ENCODE measurements at regions not wholly inside any gene's neighbourhood (a gene's known extent, or its start where the extent isn't known, plus 50 kb on each side); places are given as distances from the start of the nearest gene placed in this dataset.

DNA sequence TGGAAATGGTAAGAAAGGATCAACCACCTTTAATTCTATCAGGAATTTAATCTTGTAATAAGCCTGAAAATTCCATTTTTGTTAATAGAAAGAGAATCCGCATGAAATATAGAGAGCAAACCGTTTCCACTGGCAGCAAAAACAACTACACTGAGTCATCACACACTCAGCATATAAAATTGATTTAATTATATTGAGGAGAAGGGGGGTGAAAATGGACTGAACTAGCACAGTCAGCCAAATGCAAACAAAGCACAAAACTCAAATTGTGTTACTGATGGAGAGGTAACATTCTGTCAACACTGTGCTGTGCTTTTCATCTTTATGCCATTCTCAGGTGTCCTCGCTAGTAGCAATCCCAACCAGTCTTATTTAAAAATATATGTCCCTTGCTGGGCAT lies 1583.9 kb downstream of the MRPL39 start:
- CTCF ChIA-PET: no interaction called here
- no CpG with 5 or more reads among the region's 3 CpGs for WGBS (ENCODE audit: insufficient coverage)
- no peak for DNase-seq

DNA sequence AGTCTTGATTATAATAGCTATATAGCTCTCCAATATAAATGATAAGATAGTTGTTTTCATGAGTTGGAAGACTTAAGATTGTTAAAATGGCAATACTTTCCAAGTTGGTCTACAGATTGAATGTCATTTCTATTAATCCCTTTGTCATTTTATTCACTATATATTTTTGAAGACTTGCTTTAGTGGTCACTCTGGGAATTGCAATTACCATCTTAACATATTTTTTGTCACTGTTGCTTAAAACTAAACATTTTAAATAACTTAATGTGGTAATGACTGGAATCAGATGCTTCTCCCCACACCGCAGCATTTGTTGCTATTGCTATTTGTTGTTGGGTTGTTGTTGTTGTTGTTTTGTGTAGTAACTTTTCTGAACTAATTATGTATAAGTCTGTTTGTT lies 1592.9 kb downstream of the MRPL39 start:
- Histone ChIP-seq H3K4me1 (ENCODE audit: control extremely low read depth in 1 of 4, control insufficient read depth in 4 of 4, insufficient read depth in 4 of 4, low read length in 3 of 4) (no peaks in the 10 kb centered on the region), H3K4me3 (ENCODE audit: control insufficient read depth in 1 of 7, extremely low read depth in 1 of 7, insufficient read depth in 4 of 7, low read depth in 2 of 7, low read length in 6 of 7) (no peak overlapping the region), H3K9me3 (ENCODE audit: control extremely low read depth in 1 of 5, control insufficient read depth in 4 of 5, insufficient read depth in 2 of 5, low read depth in 1 of 5, low read length in 4 of 5) (no peaks in the 10 kb centered on the region), H3K36me3 (ENCODE audit: control insufficient read depth in 4 of 4, insufficient read depth in 4 of 4, low read length in 3 of 4) (no peaks in the 10 kb centered on the region), H3K27me3 (replicated peaks in 2 of 5; ENCODE audit: control insufficient read depth in 4 of 5, insufficient read depth in 5 of 5, low read length in 4 of 5) (no peaks in the 10 kb centered on the region), H3K27ac (ENCODE audit: insufficient read depth in 1 of 2, low read depth in 1 of 2, low read length in 2 of 2, poor library complexity in 1 of 2, severe bottlenecking in 2 of 2) (no peak overlapping the region)
- POLR2A ChIA-PET: no interaction called here
- DNase-seq: peak in 1 of 3 donors; percentile 4
- no CpG with 5 or more reads among the region's 1 CpG for WGBS (ENCODE audit: insufficient coverage)
- CTCF ChIA-PET: interaction anchor here (2.1 kb wide), 1 partner anchor 31 kb away, joined by 5 read pairs; no protein-coding TSS in a partner anchor

More for the DNA sequence above, 1583.9 kb downstream of the MRPL39 start:
- Histone ChIP-seq H3K9me3 (ENCODE audit: control extremely low read depth in 1 of 5, control insufficient read depth in 4 of 5, insufficient read depth in 2 of 5, low read depth in 1 of 5, low read length in 4 of 5) (peaks cover 0 to 10% (median 6%) of the 10 kb centered on the region in 5 experiments), H3K36me3 (ENCODE audit: control insufficient read depth in 4 of 4, insufficient read depth in 4 of 4, low read length in 3 of 4) (no peaks in the 10 kb centered on the region), H3K4me3 (ENCODE audit: control insufficient read depth in 1 of 7, extremely low read depth in 1 of 7, insufficient read depth in 4 of 7, low read depth in 2 of 7, low read length in 6 of 7) (no peak overlapping the region), H3K27me3 (replicated peaks in 2 of 5; ENCODE audit: control insufficient read depth in 4 of 5, insufficient read depth in 5 of 5, low read length in 4 of 5) (no peaks in the 10 kb centered on the region), H3K4me1 (ENCODE audit: control extremely low read depth in 1 of 4, control insufficient read depth in 4 of 4, insufficient read depth in 4 of 4, low read length in 3 of 4) (no peaks in the 10 kb centered on the region), H3K27ac (ENCODE audit: insufficient read depth in 1 of 2, low read depth in 1 of 2, low read length in 2 of 2, poor library complexity in 1 of 2, severe bottlenecking in 2 of 2) (no peak overlapping the region)
- POLR2A ChIA-PET: no interaction called here

DNA sequence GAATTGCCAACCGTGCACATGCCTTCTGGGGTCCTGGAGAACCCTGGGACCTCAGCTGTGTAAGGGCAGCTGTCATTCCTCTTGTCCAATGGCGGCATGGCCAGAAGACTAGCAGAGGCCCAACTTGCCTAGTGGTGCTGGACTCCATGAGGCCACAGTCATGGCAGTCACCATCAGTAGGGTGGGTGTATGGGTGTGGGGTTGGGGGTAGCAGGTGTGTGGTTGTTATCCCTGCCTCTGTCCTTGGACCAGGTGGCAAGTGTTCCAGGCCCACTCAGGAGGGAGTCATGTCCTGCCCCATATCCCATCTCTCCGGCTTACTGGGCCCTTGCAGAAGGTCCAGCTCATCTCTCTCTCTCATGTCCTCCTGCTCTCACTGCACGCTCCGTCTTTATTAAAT lies 1596.2 kb downstream of the MRPL39 start:
- Histone ChIP-seq H3K36me3 (ENCODE audit: control insufficient read depth in 4 of 4, insufficient read depth in 4 of 4, low read length in 3 of 4) (no peaks in the 10 kb centered on the region), H3K27me3 (replicated peaks in 2 of 5; ENCODE audit: control insufficient read depth in 4 of 5, insufficient read depth in 5 of 5, low read length in 4 of 5) (no peaks in the 10 kb centered on the region), H3K9me3 (ENCODE audit: control extremely low read depth in 1 of 5, control insufficient read depth in 4 of 5, insufficient read depth in 2 of 5, low read depth in 1 of 5, low read length in 4 of 5) (no peaks in the 10 kb centered on the region), H3K4me3 (ENCODE audit: control insufficient read depth in 1 of 7, extremely low read depth in 1 of 7, insufficient read depth in 4 of 7, low read depth in 2 of 7, low read length in 6 of 7) (no peak overlapping the region), H3K27ac (ENCODE audit: insufficient read depth in 1 of 2, low read depth in 1 of 2, low read length in 2 of 2, poor library complexity in 1 of 2, severe bottlenecking in 2 of 2) (no peak overlapping the region), H3K4me1 (ENCODE audit: control extremely low read depth in 1 of 4, control insufficient read depth in 4 of 4, insufficient read depth in 4 of 4, low read length in 3 of 4) (no peaks in the 10 kb centered on the region)
- no peak for DNase-seq
- POLR2A ChIA-PET: no interaction called here
- WGBS (ENCODE audit: insufficient coverage): 89% methylated on average over 2 of the region's 5 CpGs
- CTCF ChIA-PET: no interaction called here

- no peak for DNase-seq
- Histone ChIP-seq H3K27ac (ENCODE audit: insufficient read depth in 1 of 2, low read depth in 1 of 2, low read length in 2 of 2, poor library complexity in 1 of 2, severe bottlenecking in 2 of 2) (no peak overlapping the region), H3K9me3 (ENCODE audit: control extremely low read depth in 1 of 5, control insufficient read depth in 4 of 5, insufficient read depth in 2 of 5, low read depth in 1 of 5, low read length in 4 of 5) (peaks cover 0 to 7% (median 0%) of the 10 kb centered on the region in 5 experiments), H3K4me1 (ENCODE audit: control extremely low read depth in 1 of 4, control insufficient read depth in 4 of 4, insufficient read depth in 4 of 4, low read length in 3 of 4) (no peaks in the 10 kb centered on the region), H3K4me3 (ENCODE audit: control insufficient read depth in 1 of 7, extremely low read depth in 1 of 7, insufficient read depth in 4 of 7, low read depth in 2 of 7, low read length in 6 of 7) (no peak overlapping the region), H3K36me3 (ENCODE audit: control insufficient read depth in 4 of 4, insufficient read depth in 4 of 4, low read length in 3 of 4) (no peaks in the 10 kb centered on the region), H3K27me3 (replicated peaks in 2 of 5; ENCODE audit: control insufficient read depth in 4 of 5, insufficient read depth in 5 of 5, low read length in 4 of 5) (no peaks in the 10 kb centered on the region)
- ChIA-PET CTCF (interaction anchor here (0.8 to 1.7 kb wide), 3 partner anchors 8 to 38 kb away, joined by 4 to 7 read pairs (median 4); no protein-coding TSS in a partner anchor), POLR2A (no interaction called here)
- 100% methylated on average over 4 of the region's 5 CpGs for WGBS (ENCODE audit: insufficient coverage)
These were observed 1599.7 kb downstream of the MRPL39 start for GRCh38 chr21:24007592-24007991.

- Histone ChIP-seq H3K27me3 (replicated peaks in 2 of 5; ENCODE audit: control insufficient read depth in 4 of 5, insufficient read depth in 5 of 5, low read length in 4 of 5) (peaks cover 2 to 54% (median 16%) of the 10 kb centered on the region in 5 experiments), H3K4me3 (ENCODE audit: control insufficient read depth in 1 of 7, extremely low read depth in 1 of 7, insufficient read depth in 4 of 7, low read depth in 2 of 7, low read length in 6 of 7) (no peak overlapping the region), H3K27ac (ENCODE audit: insufficient read depth in 1 of 2, low read depth in 1 of 2, low read length in 2 of 2, poor library complexity in 1 of 2, severe bottlenecking in 2 of 2) (no peak overlapping the region), H3K36me3 (ENCODE audit: control insufficient read depth in 4 of 4, insufficient read depth in 4 of 4, low read length in 3 of 4) (no peaks in the 10 kb centered on the region), H3K4me1 (ENCODE audit: control extremely low read depth in 1 of 4, control insufficient read depth in 4 of 4, insufficient read depth in 4 of 4, low read length in 3 of 4) (no peaks in the 10 kb centered on the region), H3K9me3 (ENCODE audit: control extremely low read depth in 1 of 5, control insufficient read depth in 4 of 5, insufficient read depth in 2 of 5, low read depth in 1 of 5, low read length in 4 of 5) (peaks cover 1 to 19% (median 8%) of the 10 kb centered on the region in 5 experiments)
- DNase-seq: no peak
- CTCF ChIA-PET: interaction anchor here (1.7 kb wide), 1 partner anchor 20 kb away, joined by 7 read pairs; no protein-coding TSS in a partner anchor
- POLR2A ChIA-PET: no interaction called here
These were observed 1620.3 kb downstream of the MRPL39 start for GRCh38 chr21:23986987-23987386.

GRCh38 chr21:23986214-23986613 lies 1621.1 kb downstream of the MRPL39 start:
- 100% methylated on average over 1 of the region's 2 CpGs for WGBS (ENCODE audit: insufficient coverage)
- ChIA-PET CTCF (interaction anchor here (0.7 to 1.0 kb wide), 2 partner anchors 43 to 61 kb away, joined by 3 read pairs; no protein-coding TSS in a partner anchor), POLR2A (no interaction called here)
- no peak for DNase-seq
- Histone ChIP-seq H3K27me3 (replicated peaks in 2 of 5; ENCODE audit: control insufficient read depth in 4 of 5, insufficient read depth in 5 of 5, low read length in 4 of 5) (peaks cover 5 to 60% (median 16%) of the 10 kb centered on the region in 5 experiments), H3K4me1 (ENCODE audit: control extremely low read depth in 1 of 4, control insufficient read depth in 4 of 4, insufficient read depth in 4 of 4, low read length in 3 of 4) (no peaks in the 10 kb centered on the region), H3K4me3 (ENCODE audit: control insufficient read depth in 1 of 7, extremely low read depth in 1 of 7, insufficient read depth in 4 of 7, low read depth in 2 of 7, low read length in 6 of 7) (no peak overlapping the region), H3K36me3 (ENCODE audit: control insufficient read depth in 4 of 4, insufficient read depth in 4 of 4, low read length in 3 of 4) (no peaks in the 10 kb centered on the region), H3K27ac (ENCODE audit: insufficient read depth in 1 of 2, low read depth in 1 of 2, low read length in 2 of 2, poor library complexity in 1 of 2, severe bottlenecking in 2 of 2) (no peak overlapping the region), H3K9me3 (ENCODE audit: control extremely low read depth in 1 of 5, control insufficient read depth in 4 of 5, insufficient read depth in 2 of 5, low read depth in 1 of 5, low read length in 4 of 5) (peaks cover 1 to 19% (median 8%) of the 10 kb centered on the region in 5 experiments)

DNA sequence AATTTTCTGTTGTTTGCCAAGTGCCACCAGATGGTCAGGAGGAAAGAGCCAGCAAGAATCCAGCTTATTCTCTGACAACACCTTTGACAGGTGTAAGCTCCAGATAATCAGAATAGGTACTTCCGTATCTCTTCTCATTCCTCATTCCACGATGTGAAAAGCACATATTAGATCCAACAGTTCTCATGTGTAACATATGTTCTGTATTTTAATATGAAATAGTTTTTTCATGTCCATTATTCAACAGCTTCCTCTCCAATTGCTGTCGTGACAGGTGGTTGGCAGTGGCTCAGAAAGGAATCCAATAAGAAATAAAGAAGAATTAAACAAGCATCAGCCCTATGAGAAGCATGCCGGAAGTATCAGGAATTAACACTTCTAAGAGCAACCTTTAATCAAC lies 1624.7 kb downstream of the MRPL39 start:
- peaks cover 10 to 20% (median 12%) of the 10 kb centered on the region in 4 experiments for H3K4me1 ChIP-seq (ENCODE audit: control extremely low read depth in 1 of 4, control insufficient read depth in 4 of 4, insufficient read depth in 4 of 4, low read length in 3 of 4)
- H3K27me3 ChIP-seq (replicated peaks in 2 of 5; ENCODE audit: control insufficient read depth in 4 of 5, insufficient read depth in 5 of 5, low read length in 4 of 5): peaks cover 5 to 71% (median 18%) of the 10 kb centered on the region in 5 experiments
- H3K4me3 ChIP-seq (ENCODE audit: control insufficient read depth in 1 of 7, extremely low read depth in 1 of 7, insufficient read depth in 4 of 7, low read depth in 2 of 7, low read length in 6 of 7): no peak overlapping the region
- no peak overlapping the region for H3K27ac ChIP-seq (ENCODE audit: insufficient read depth in 1 of 2, low read depth in 1 of 2, low read length in 2 of 2, poor library complexity in 1 of 2, severe bottlenecking in 2 of 2)
- DNase-seq: no peak
- CTCF ChIA-PET: no interaction called here
- H3K9me3 ChIP-seq (ENCODE audit: control extremely low read depth in 1 of 5, control insufficient read depth in 4 of 5, insufficient read depth in 2 of 5, low read depth in 1 of 5, low read length in 4 of 5): peaks cover 1 to 17% (median 8%) of the 10 kb centered on the region in 5 experiments
- POLR2A ChIA-PET: no interaction called here
- 60% methylated on average over 1 of the region's 4 CpGs for WGBS (ENCODE audit: insufficient coverage)
- no peaks in the 10 kb centered on the region for H3K36me3 ChIP-seq (ENCODE audit: control insufficient read depth in 4 of 4, insufficient read depth in 4 of 4, low read length in 3 of 4)
